HCT116 (cell line): ENCODE measurements at regions not wholly inside any gene's neighbourhood (a gene's known extent, or its start where the extent isn't known, plus 50 kb on each side); places are given as distances from the start of the nearest gene placed in this dataset.

Experiments used
- ATAC-seq: fragments of 200-7000 bp; cut with Tn5 transposase; 2 replicates; pipeline ENCODE4 v1.9.1; 2020; ENCODE audit warnings: mild to moderate bottlenecking, moderate library complexity
- BruUV-seq: library from RNA; stranded (reverse); fragments of 400-500 nt; replicated peaks from 2 replicates; lab custom pipeline; 2021; lab: Mats Ljungman, UMichigan
- CTCF ChIA-PET: fragments of 300-600 bp; sonication (Branson Sonifier 250); formaldehyde crosslinking; loops from one replicate; lab custom pipeline; 2021; ENCODE audit warnings: antibody characterized with exemption; lab: Charles Lee
- POLR2A ChIA-PET: fragments of 300-600, 350-600 bp; sonication (Branson Sonifier 250); formaldehyde crosslinking; loops from one replicate; lab custom pipeline; 2021; ENCODE audit warnings: antibody characterized with exemption; lab: Charles Lee
- RAD21 ChIA-PET, 2 experiments: fragments of 300-600 bp; sonication (Branson Sonifier 250); formaldehyde crosslinking; loops; one replicate each; lab custom pipeline; 2023; ENCODE audit warnings: low total read pairs in 2 of 2; ENCODE audit not compliant: uncharacterized antibody in 2 of 2, unreplicated experiment in 2 of 2, low non-redundant PET in 1 of 2; lab: Charles Lee
- DNase-seq: peaks from one replicate; pipeline ENCODE4 v3.0.0-alpha.2; 2010; ENCODE audit warnings: low read depth, low spot score
- H2AFZ ChIP-seq: fragments of 200-600 bp; shearing (Covaris generic), sonication (generic); 2 replicates; pipeline ENCODE4 v1.6.1; 2017; ENCODE audit warnings: low read depth, mixed run types, mixed read lengths, antibody characterized with exemption, low read length; ENCODE audit not compliant: poor library complexity, severe bottlenecking
- H3K27ac ChIP-seq: 2 replicates; pipeline ENCODE4 v1.5.1; 2012; ENCODE audit warnings: low read depth, low read length
- H3K27me3 ChIP-seq: fragments of 200-600 bp; sonication (generic); 2 replicates; pipeline ENCODE4 v1.6.1; 2016; ENCODE audit warnings: mixed run types, low read length, mixed read lengths; ENCODE audit not compliant: insufficient read depth
- H3K36me3 ChIP-seq, 2 experiments: fragments of 200-500 bp in 1 of 2; fragments of 200-600 bp in 1 of 2; sonication (Bioruptor generic) in 1 of 2; sonication (generic) in 1 of 2; 2 replicates each; pipeline versions ENCODE4 v1.5.1 to v1.6.1; 2014 to 2016; ENCODE audit warnings: low read length in 2 of 2, inconsistent platforms in 1 of 2, mixed read lengths in 1 of 2, mixed run types in 1 of 2; ENCODE audit not compliant: insufficient read depth in 2 of 2, control insufficient read depth in 1 of 2
- H3K4me1 ChIP-seq, 2 experiments: fragments of 200-600 bp in 1 of 2; sonication (generic) in 1 of 2; 2 replicates each; pipeline versions ENCODE4 v1.5.1 to v1.6.1; 2012 to 2017; ENCODE audit warnings: low read length in 2 of 2, inconsistent platforms in 1 of 2, mild to moderate bottlenecking in 1 of 2, mixed read lengths in 1 of 2, mixed run types in 1 of 2, moderate library complexity in 1 of 2; ENCODE audit not compliant: insufficient read depth in 2 of 2, control insufficient read depth in 1 of 2
- H3K4me2 ChIP-seq: fragments of 200-600 bp; sonication (generic); 2 replicates; pipeline ENCODE4 v1.6.1; 2017; ENCODE audit warnings: mixed run types, low read length, mixed read lengths
- H3K4me3 ChIP-seq, 2 experiments: fragments of 200-600 bp in 1 of 2; sonication (generic) in 1 of 2; replicated peaks in 1 of 2; 2 replicates each; pipeline ENCODE4 v1.5.1; 2011 to 2016; ENCODE audit warnings: low read length in 2 of 2, control low read depth in 1 of 2, low read depth in 1 of 2, mild to moderate bottlenecking in 1 of 2, mixed read lengths in 1 of 2, mixed run types in 1 of 2
- H3K79me2 ChIP-seq: fragments of 200-600 bp; sonication (generic); 2 replicates; pipeline ENCODE4 v1.6.1; 2017; ENCODE audit warnings: mild to moderate bottlenecking, mixed run types, low read length, moderate library complexity, mixed read lengths; ENCODE audit not compliant: insufficient read depth
- H3K9ac ChIP-seq: fragments of 200-600 bp; sonication (generic); 2 replicates; pipeline ENCODE4 v1.6.1; 2016; ENCODE audit warnings: low read length, mixed read lengths
- H3K9me2 ChIP-seq: fragments of 200-600 bp; sonication (generic), shearing (Covaris generic); 2 replicates; pipeline ENCODE4 v1.6.1; 2017; ENCODE audit warnings: mixed run types, mild to moderate bottlenecking, moderate library complexity; ENCODE audit not compliant: insufficient read depth
- H3K9me3 ChIP-seq, 2 experiments: fragments of 200-500 bp in 1 of 2; fragments of 200-600 bp in 1 of 2; sonication (Bioruptor generic) in 1 of 2; sonication (generic) in 1 of 2; 2 replicates each; pipeline ENCODE4 v1.6.1; 2014 to 2017; ENCODE audit warnings: low read length in 2 of 2, mixed read lengths in 2 of 2, inconsistent platforms in 1 of 2, low read depth in 1 of 2, mild to moderate bottlenecking in 1 of 2, mixed run types in 1 of 2, moderate library complexity in 1 of 2; ENCODE audit not compliant: control insufficient read depth in 1 of 2, insufficient read depth in 1 of 2
- H4K20me1 ChIP-seq: fragments of 200-600 bp; sonication (generic), shearing (Covaris generic); 2 replicates; pipeline ENCODE4 v1.6.1; 2017; ENCODE audit warnings: mixed run types, mild to moderate bottlenecking, moderate library complexity; ENCODE audit not compliant: insufficient read depth
- CEBPB ChIP-seq: IDR thresholded peaks from 2 replicates; pipeline ENCODE4 v1.6.1; 2012; ENCODE audit warnings: low read depth
- ELF1 ChIP-seq: IDR thresholded peaks from 2 replicates; pipeline ENCODE4 v1.6.1; 2012; ENCODE audit warnings: low read depth, borderline replicate concordance
- FOSL1 ChIP-seq: IDR thresholded peaks from 2 replicates; pipeline ENCODE4 v1.6.1; 2012; ENCODE audit warnings: low read depth
- JUND ChIP-seq: IDR thresholded peaks from 2 replicates; pipeline ENCODE4 v1.6.1; 2012
- POLR2A ChIP-seq: IDR thresholded peaks from 2 replicates; pipeline ENCODE4 v1.7.0; 2011; ENCODE audit warnings: borderline replicate concordance; ENCODE audit not compliant: insufficient read depth, insufficient read length; ENCODE audit errors: extremely low read depth
- POLR2AphosphoS5 ChIP-seq: IDR thresholded peaks from 2 replicates; pipeline ENCODE4 v1.6.1; 2011; ENCODE audit warnings: mild to moderate bottlenecking, low read depth, low read length, moderate library complexity
- RAD21 ChIP-seq: IDR thresholded peaks from 2 replicates; pipeline ENCODE4 v1.6.1; 2012; ENCODE audit warnings: low read depth, mild to moderate bottlenecking
- TCF7L2 ChIP-seq: IDR thresholded peaks from 2 replicates; pipeline ENCODE4 v1.7.0; 2011; ENCODE audit warnings: borderline replicate concordance, inconsistent platforms; ENCODE audit not compliant: insufficient read depth, insufficient read length; ENCODE audit errors: extremely low read depth
- intact Hi-C: fragments of 100-400 bp; cut with micrococcal nuclease; formaldehyde crosslinking; loops from 2 replicates; pipeline ENCODE4 v1.10.0; 2022
- TF ChIP-seq, protein P1 (sequence below), 3 experiments: fragments of 200-600 bp in 1 of 3; sonication (generic) in 1 of 3; IDR thresholded peaks in 2 of 3; conservative IDR thresholded peaks in 1 of 3; 2 replicates each; pipeline ENCODE4 v1.5.1; 2012 to 2017; ENCODE audit warnings: low read depth in 2 of 3, low read length in 2 of 3, antibody characterized with exemption in 1 of 3, borderline replicate concordance in 1 of 3, control low read depth in 1 of 3, mild to moderate bottlenecking in 1 of 3, mixed read lengths in 1 of 3, mixed run types in 1 of 3, moderate library complexity in 1 of 3; ENCODE audit not compliant: insufficient read depth in 1 of 3
- TF ChIP-seq, protein P2 (sequence below): IDR thresholded peaks from 2 replicates; pipeline ENCODE4 v1.6.1; 2011; ENCODE audit warnings: mild to moderate bottlenecking, low read length, moderate library complexity; ENCODE audit not compliant: insufficient replicate concordance; ENCODE audit errors: extremely low read depth
- TF ChIP-seq, protein P3 (sequence below): IDR thresholded peaks from 2 replicates; pipeline ENCODE4 v1.6.1; 2012; ENCODE audit warnings: low read depth

DNA sequence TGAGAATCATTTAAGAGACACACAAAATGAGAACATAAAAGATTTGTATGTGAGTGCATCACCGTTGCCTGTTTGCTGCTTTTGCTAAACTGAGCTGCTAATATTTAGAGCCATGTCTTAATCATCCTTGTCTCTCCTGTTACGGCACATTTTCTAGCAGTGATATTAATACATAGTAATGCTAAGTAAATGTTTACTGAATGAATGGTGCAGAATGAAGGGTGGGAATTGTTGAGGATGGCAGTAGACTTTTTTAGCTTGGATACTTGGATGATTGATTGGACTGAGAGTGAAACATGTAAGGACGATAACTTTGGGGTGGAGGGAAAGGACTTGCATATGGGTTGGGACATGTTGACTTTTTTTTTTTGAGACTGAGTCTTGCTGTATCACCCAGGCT is 102.3 kb upstream of the ABCA1 start:
- Histone ChIP-seq H2AFZ (no peak overlapping the region), H3K9me2 (no peaks in the 10 kb centered on the region), H3K4me3 (no peak overlapping the region), H3K79me2 (no peaks in the 10 kb centered on the region), H3K9me3 (no peaks in the 10 kb centered on the region), H3K36me3 (no peaks in the 10 kb centered on the region), H3K27ac (no peak overlapping the region), H3K9ac (no peak overlapping the region), H3K4me2 (no peak overlapping the region), H3K4me1 (no peaks in the 10 kb centered on the region), H4K20me1 (no peaks in the 10 kb centered on the region), H3K27me3 (no peaks in the 10 kb centered on the region)
- BruUV-seq, result no TSS peak
- DNase-seq (no peak), ATAC-seq (no peak)
- ChIA-PET POLR2A (no interaction called here), RAD21 (no interaction called here), CTCF (no interaction called here)
- TF ChIP-seq JUND, result no peak
- TF ChIP-seq, protein P1, sequence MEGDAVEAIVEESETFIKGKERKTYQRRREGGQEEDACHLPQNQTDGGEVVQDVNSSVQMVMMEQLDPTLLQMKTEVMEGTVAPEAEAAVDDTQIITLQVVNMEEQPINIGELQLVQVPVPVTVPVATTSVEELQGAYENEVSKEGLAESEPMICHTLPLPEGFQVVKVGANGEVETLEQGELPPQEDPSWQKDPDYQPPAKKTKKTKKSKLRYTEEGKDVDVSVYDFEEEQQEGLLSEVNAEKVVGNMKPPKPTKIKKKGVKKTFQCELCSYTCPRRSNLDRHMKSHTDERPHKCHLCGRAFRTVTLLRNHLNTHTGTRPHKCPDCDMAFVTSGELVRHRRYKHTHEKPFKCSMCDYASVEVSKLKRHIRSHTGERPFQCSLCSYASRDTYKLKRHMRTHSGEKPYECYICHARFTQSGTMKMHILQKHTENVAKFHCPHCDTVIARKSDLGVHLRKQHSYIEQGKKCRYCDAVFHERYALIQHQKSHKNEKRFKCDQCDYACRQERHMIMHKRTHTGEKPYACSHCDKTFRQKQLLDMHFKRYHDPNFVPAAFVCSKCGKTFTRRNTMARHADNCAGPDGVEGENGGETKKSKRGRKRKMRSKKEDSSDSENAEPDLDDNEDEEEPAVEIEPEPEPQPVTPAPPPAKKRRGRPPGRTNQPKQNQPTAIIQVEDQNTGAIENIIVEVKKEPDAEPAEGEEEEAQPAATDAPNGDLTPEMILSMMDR (IDR thresholded peaks at IDR 0.05 in 2 of 3, conservative IDR thresholded peaks at IDR 0.05 in 1 of 3; ENCODE audit: borderline replicate concordance in 1 of 3, insufficient read depth in 1 of 3, low read depth in 2 of 3, low read length in 2 of 3), result no peak
- TF ChIP-seq, protein P2, sequence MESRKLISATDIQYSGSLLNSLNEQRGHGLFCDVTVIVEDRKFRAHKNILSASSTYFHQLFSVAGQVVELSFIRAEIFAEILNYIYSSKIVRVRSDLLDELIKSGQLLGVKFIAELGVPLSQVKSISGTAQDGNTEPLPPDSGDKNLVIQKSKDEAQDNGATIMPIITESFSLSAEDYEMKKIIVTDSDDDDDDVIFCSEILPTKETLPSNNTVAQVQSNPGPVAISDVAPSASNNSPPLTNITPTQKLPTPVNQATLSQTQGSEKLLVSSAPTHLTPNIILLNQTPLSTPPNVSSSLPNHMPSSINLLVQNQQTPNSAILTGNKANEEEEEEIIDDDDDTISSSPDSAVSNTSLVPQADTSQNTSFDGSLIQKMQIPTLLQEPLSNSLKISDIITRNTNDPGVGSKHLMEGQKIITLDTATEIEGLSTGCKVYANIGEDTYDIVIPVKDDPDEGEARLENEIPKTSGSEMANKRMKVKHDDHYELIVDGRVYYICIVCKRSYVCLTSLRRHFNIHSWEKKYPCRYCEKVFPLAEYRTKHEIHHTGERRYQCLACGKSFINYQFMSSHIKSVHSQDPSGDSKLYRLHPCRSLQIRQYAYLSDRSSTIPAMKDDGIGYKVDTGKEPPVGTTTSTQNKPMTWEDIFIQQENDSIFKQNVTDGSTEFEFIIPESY, result no peak
- no peak for TF ChIP-seq FOSL1
- TF ChIP-seq, protein P3, sequence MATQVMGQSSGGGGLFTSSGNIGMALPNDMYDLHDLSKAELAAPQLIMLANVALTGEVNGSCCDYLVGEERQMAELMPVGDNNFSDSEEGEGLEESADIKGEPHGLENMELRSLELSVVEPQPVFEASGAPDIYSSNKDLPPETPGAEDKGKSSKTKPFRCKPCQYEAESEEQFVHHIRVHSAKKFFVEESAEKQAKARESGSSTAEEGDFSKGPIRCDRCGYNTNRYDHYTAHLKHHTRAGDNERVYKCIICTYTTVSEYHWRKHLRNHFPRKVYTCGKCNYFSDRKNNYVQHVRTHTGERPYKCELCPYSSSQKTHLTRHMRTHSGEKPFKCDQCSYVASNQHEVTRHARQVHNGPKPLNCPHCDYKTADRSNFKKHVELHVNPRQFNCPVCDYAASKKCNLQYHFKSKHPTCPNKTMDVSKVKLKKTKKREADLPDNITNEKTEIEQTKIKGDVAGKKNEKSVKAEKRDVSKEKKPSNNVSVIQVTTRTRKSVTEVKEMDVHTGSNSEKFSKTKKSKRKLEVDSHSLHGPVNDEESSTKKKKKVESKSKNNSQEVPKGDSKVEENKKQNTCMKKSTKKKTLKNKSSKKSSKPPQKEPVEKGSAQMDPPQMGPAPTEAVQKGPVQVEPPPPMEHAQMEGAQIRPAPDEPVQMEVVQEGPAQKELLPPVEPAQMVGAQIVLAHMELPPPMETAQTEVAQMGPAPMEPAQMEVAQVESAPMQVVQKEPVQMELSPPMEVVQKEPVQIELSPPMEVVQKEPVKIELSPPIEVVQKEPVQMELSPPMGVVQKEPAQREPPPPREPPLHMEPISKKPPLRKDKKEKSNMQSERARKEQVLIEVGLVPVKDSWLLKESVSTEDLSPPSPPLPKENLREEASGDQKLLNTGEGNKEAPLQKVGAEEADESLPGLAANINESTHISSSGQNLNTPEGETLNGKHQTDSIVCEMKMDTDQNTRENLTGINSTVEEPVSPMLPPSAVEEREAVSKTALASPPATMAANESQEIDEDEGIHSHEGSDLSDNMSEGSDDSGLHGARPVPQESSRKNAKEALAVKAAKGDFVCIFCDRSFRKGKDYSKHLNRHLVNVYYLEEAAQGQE, result no peak
- no peak for TF ChIP-seq TCF7L2
- TF ChIP-seq CEBPB, result no peak
- TF ChIP-seq POLR2A, result no peak
- TF ChIP-seq RAD21, result no peak
- TF ChIP-seq POLR2AphosphoS5, result no peak
- TF ChIP-seq ELF1, result no peak
- intact Hi-C loops, result no loop called here
